GM19468 (cell line): ENCODE measurements at regions not wholly inside any gene's neighbourhood (a gene's known extent, or its start where the extent isn't known, plus 50 kb on each side); places are given as distances from the start of the nearest gene placed in this dataset.

Source experiments
- ATAC-seq: cut with Tn5 transposase; IDR thresholded peaks from one replicate; pipeline ENCODE4 v1.9.1; 2021; ENCODE audit warnings: mild to moderate bottlenecking, moderate library complexity, moderate number of reproducible peaks; ENCODE audit not compliant: unreplicated experiment; ENCODE audit errors: extremely low read depth

DNA sequence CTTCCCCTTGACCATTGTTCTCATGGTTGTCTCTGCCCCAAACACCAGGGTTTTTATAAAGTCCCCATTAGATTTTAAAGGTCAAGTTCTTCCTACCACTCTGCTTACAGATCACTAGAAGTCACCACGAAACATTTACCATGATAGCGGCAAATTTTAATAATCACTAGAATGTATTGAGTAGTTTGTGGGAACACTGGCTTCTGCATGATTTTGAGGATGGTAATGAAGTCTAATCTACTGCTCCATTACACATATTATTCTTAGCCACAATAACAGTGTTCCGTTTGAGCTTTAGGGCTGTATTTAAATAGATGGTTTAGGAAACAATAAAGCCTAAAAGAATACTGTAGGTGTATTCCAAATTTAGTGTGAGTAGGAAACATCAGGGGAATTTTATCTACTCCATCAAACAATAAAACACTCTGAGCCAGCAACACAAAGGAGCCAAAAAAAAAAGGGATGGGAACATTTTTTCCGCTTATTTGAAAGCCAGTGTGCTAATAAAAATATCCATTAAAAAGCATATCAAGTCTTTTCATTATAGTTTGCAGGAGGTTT is 49.7 kb downstream of the KLF12 start:
- no peak for ATAC-seq

DNA sequence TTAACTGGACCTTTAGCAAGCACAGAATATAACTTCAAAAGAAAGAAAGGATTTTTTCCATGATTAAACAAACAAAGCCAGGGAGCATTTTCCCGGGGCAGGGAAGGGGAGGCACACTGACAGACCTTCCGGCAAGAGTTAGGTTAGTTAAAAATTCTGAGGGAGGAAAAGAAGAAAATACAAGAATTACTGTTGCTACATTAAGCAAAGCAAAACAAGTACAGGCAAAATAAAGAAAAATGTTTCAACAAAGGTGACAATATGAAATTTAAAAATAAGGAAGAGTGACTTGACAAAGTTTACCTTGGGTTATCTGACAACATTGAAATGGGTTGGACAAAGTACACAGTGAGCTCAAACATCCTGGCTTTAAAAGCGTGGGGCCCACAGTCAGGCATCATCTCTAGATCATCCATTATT is 51.5 kb downstream of the KLF12 start:
- no peak for ATAC-seq

DNA sequence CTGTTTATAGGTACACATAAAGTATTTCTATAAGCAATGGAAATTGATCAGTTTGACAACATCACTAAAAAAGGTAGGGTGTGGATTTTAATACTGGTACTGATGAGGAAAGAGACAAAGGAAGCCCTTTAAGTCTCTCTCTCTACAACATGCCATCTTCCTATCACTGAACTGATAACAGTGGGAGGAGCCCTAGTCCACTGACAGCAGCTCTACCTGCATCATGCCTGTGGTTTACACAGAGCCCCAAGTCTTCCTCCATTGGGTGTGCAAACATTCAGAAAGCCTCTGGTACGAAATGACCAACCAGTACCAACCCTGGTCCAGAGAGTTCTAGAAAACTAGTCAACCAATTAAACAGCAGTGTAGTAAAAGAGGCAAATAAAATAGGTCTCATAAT is 53.4 kb downstream of the KLF12 start:
- ATAC-seq: no peak

DNA sequence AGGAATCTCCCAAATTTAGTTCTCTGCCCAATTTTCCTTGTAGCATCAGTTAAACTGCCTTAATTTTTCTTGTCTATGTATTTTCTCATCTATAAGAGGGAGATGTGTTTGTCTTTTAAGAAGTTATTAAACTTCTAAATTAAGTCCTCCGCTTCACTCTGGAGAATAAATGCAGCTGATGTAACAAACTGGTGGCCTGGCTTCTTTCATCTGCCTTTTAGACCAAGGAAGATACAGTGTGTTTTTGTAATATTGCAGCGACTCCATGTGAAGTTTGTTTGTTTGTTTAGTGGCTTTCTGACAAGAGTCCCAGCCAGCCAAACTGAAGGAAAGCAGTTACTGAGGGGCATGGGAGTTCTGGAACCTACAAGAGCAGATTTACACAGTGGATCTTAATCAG is 56.4 kb downstream of the KLF12 start:
- no peak for ATAC-seq

GRCh38 chr13:74077375-74077774 is 56.8 kb downstream of the KLF12 start:
- ATAC-seq: no peak

DNA sequence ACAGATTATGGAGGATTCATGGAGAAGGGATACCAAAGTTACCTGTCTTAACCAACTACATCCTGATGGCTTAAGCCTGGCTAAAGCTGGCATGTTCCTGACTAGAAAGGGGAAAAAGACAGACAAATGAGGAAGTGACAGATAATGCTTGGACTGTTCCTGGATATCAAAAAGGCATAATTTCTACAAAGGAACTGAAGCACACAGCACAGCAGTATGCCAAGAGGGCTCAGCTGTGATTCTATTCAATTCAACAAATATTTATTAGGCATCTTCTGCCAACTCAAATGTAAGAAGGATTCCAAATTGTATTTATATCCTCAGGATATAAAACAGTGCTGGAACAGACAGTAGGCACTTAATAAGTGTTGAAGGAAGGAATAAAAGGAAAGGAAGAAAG is 59.5 kb downstream of the KLF12 start:
- no peak for ATAC-seq

DNA sequence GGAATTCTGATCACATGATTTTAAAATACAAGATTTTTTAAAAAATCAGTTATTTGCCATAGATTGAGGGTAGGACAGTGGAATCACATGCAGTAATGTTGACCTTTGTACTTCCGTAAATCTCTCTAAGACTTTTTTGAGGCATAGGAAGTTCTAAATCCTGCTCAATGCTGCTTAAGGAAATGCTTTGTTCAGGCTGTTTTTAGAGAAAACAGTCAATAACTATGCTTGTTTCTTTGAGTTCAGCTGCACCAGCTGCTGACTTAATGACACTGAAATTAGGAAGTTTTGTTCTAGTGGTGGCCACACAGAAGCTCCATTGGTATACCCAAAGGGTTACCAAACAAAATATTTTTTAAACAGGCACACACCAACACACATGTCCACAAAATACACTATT is 60.9 kb downstream of the KLF12 start:
- no peak for ATAC-seq

GRCh38 chr13:74070513-74070912 is 63.7 kb downstream of the KLF12 start:
- ATAC-seq: no peak

DNA sequence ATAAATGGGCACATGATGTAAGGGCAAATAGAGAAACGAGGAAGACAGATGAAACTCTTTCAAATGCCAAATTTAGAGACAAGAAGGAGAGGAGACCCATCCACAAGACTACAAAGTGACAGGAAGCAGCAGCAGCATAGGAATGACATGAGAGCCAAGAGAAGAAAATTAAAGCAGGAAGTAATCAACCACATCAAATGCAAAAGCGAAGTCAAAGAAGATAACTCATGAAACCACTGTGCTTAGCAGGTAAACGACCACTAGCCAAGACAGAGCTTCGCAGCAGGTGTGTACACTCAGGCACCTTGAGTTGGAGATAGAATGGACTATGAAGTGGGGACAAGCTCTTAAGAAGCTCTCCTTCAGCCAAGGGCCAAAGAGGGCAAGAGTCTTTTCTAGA is 64.1 kb downstream of the KLF12 start:
- no peak for ATAC-seq

- no peak for ATAC-seq
Observed at GRCh38 chr13:74068471-74068870, 65.7 kb downstream of the KLF12 start.

- ATAC-seq: no peak
Observed at GRCh38 chr13:74067818-74068217, 66.4 kb downstream of the KLF12 start.

DNA sequence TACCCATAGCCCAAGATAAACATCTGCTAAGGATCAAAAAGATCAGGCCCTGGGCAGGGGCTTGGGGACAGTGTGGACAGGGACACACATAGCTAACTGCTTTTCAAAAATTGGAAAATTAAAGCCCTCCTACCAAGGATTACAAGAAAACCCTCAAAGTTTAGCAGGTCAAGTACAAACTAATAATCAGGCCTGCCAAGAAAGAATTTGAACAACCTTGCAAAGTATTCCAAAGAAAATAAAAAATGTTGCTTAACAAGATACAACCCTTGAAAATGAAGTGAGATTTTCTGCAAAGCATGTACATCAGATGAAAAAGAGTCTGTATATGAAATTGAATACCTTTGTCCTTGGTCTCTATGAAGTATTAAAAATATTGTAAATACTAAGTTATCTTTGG is 67.3 kb downstream of the KLF12 start:
- no peak for ATAC-seq

- no peak for ATAC-seq
Observed at GRCh38 chr13:74064805-74065312, 69.3 kb downstream of the KLF12 start.

- ATAC-seq: no peak
Observed at GRCh38 chr13:74063533-74064100, 70.6 kb downstream of the KLF12 start.

GRCh38 chr13:74062933-74063332 is 71.3 kb downstream of the KLF12 start:
- peak; percentile 65 for ATAC-seq

- peak; percentile 62 for ATAC-seq
Observed at GRCh38 chr13:74061926-74062595, 72.1 kb downstream of the KLF12 start.

DNA sequence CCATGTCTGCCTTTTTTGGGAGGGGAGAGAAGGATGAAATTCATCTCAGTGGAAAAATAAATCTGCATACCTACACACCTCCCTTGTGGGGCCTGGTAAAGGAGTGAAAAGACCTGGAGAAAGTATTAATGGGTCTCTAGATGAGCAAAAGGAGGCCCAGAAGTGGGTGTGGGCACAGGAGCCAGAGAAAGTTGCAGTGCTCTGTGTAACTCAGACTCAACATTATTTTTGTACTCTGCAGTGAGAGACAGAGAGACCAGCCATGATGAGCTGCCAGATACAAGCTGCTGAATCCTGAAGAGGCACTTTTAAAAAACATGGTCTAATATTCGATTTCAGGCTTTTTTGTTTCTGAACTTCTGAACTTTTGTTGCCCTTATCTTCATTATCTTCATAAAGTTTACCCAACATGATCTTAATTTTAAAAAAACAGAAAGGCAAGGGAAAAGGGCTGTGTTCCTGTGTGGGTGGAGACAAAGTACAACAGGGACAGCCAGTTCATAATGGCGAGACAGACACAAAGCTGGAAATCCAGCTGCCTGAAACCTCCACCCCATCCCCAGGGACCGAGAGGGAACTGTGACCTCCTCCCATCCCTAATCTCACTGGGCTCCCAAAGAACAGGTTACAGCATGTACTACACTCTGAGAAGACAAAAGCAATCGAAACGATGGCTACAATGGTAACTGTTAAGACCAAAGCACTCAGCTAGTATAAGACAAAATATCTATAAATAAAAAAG is 77.2 kb downstream of the KLF12 start:
- ATAC-seq: no peak

DNA sequence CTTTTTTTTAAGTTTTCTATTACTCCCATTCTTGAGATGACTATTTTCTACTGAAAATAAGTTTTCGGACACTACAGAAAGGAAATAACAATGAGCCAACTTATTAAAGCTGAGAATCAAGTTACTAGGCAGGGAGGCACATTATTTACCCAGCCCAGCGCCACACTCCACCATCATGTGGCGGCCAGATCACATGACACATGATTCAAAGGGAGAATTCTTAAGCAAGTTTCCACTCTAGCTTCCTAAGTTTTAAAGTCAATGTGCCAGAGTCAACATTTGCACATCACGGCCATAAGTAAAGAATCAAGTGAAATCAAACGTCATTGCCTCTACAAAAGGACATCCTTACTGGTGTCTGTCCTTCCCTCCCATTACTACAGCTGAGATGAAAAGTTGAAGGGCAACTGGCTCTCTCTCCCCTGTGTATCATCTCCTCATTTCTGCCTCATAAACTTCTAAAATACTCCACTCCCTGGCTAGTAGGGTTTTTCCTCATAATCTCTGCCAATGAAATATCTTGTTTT is 81.7 kb downstream of the KLF12 start:
- no peak for ATAC-seq

DNA sequence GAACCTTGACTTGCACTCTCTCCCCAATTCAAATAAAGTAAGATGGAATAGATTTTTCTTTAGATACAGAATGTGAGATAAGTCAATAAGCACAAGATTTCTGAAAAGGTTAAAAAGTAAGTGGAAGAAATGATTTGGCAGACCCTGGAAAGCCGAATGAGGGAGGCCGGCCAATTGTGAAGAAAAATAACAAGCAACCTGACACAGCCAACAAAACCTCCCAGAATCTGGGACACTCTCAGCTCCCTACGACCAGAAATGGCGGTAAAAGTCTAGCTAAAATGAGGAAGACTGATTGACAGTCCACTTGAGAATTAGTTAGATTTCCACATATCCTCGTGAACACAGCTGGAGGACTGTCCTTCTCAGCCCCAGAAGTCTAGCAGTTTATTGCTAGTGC is 85.4 kb downstream of the KLF12 start:
- no peak for ATAC-seq

DNA sequence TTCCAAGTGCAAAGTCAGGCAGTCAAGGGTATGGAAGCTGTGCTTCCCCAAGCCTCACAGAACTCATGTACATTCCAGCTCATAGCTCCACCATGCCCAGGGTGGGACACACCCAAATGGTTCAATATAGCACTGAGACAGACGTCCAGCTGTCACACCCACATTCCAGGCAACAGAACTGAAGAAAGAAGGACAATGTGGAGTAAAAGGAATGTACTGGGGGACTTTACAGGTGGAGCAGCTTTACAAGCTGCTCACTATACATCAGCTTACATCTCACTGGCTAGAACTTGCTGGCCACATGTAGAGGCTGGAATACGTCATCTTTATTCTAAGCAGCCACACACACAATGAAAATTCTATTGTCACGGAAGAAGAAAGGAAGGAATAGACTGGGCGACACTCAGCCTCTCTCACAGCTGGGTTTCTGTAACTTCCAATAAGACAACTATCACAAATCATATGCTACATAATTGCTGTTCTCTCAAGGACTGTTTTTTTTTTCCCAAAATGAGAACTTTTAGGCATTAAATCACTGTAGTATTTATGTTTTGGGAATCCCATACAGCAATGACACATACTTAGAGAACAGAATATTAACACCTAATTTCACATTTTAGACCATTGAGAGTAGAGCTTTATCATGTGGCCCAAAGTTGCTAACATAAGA is 86.1 kb downstream of the KLF12 start:
- no peak for ATAC-seq
